ENCODE measurements at regions not wholly inside any gene's neighbourhood (a gene's known extent, or its start where the extent isn't known, plus 50 kb on each side); places are given as distances from the start of the nearest gene placed in this dataset.

DNA sequence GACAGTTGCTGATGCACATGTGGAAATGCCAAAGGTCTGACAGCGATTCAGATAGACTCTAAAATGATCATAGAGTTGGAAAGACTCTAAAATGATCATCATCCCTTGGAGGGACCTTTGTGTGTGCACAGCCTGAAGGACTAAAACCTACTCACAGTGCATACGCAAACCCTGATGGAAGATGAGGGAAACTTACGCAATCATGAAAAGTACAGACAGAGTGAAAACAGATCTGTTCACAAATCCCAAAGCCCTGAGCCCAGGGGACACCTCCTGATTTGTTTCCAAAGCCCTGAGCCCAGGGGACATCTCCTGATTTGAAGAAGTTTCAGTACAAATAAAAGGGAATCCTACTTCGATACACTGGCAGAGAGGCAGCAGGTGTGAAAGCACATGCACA lies 79.3 kb upstream of the PROX1 start:
- DNase-seq, result no peak
- no peaks in the 10 kb centered on the region for H3K79me2 ChIP-seq (ENCODE audit: control insufficient read depth, insufficient read depth, low read length)
- H3K23ac ChIP-seq (ENCODE audit: low read length), result no peak overlapping the region
- H3K56ac ChIP-seq (ENCODE audit: low read length), result no peak overlapping the region
- no peak overlapping the region for H2AK5ac ChIP-seq (ENCODE audit: low read length)
- no peak overlapping the region for H3K9ac ChIP-seq (ENCODE audit: low read length)
- H3K4me2 ChIP-seq (ENCODE audit: low read length), result no peak overlapping the region
- H3K4me1 ChIP-seq (ENCODE audit: control insufficient read depth, low read depth, low read length), result no peaks in the 10 kb centered on the region
- H3K4me3 ChIP-seq (ENCODE audit: low read length), result no peak overlapping the region
- H3K36me3 ChIP-seq (ENCODE audit: control insufficient read depth, insufficient read depth, low read length), result no peaks in the 10 kb centered on the region
- H3K4ac ChIP-seq (ENCODE audit: low read depth, low read length), result no peak overlapping the region
- no peaks in the 10 kb centered on the region for H3K79me1 ChIP-seq (ENCODE audit: low read length)
- no peak overlapping the region for H2BK15ac ChIP-seq (replicated peaks; ENCODE audit: low read depth)
- no peak overlapping the region for H4K5ac ChIP-seq (ENCODE audit: low read length)
- H3K18ac ChIP-seq (ENCODE audit: low read length), result no peak overlapping the region
- no peaks in the 10 kb centered on the region for H3K27me3 ChIP-seq (ENCODE audit: insufficient read depth, low read length, poor library complexity)
- no peak overlapping the region for H2BK120ac ChIP-seq (ENCODE audit: low read depth, low read length)
- no peak overlapping the region for H2BK5ac ChIP-seq (ENCODE audit: low read length)
- no CpG with 5 or more reads among the region's 4 CpGs for WGBS (ENCODE audit: extremely low coverage, insufficient coverage, low lambda C conversion rate)
- no peak overlapping the region for H3K27ac ChIP-seq (ENCODE audit: low read depth, low read length)
- no peak overlapping the region for H4K8ac ChIP-seq (ENCODE audit: low read depth, low read length)

DNA sequence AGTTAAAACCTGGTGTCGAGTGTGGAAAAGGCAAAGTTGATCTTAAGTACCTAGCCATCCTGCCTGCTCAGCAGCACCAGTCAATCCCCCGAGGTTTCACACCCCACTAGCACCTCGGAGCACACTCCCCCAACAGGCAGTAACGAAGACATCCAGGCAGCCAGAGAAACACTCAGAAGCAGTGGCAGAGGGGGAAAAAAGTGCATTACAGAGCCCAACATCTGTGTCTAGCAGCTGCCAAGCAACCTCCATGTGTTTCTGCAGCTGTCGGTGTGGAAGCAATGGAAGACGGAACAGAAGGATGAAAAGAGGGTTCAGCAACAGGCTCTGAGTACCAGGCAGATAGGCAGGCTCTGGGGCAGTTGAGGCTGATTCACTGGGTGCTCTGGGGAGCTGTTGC lies 73.4 kb upstream of the PROX1 start:
- no peak overlapping the region for H4K8ac ChIP-seq (ENCODE audit: low read depth, low read length)
- no peak overlapping the region for H3K23ac ChIP-seq (ENCODE audit: low read length)
- H3K4me2 ChIP-seq (ENCODE audit: low read length), result no peak overlapping the region
- no peak overlapping the region for H2AK5ac ChIP-seq (ENCODE audit: low read length)
- H3K27ac ChIP-seq (ENCODE audit: low read depth, low read length), result no peak overlapping the region
- no CpG with 5 or more reads among the region's 6 CpGs for WGBS (ENCODE audit: extremely low coverage, insufficient coverage, low lambda C conversion rate)
- H3K36me3 ChIP-seq (ENCODE audit: control insufficient read depth, insufficient read depth, low read length), result no peaks in the 10 kb centered on the region
- no peak overlapping the region for H4K5ac ChIP-seq (ENCODE audit: low read length)
- H3K4ac ChIP-seq (ENCODE audit: low read depth, low read length), result no peak overlapping the region
- no peak overlapping the region for H3K4me3 ChIP-seq (ENCODE audit: low read length)
- no peak overlapping the region for H3K9ac ChIP-seq (ENCODE audit: low read length)
- H2BK15ac ChIP-seq (replicated peaks; ENCODE audit: low read depth), result no peak overlapping the region
- no peaks in the 10 kb centered on the region for H3K79me2 ChIP-seq (ENCODE audit: control insufficient read depth, insufficient read depth, low read length)
- no peaks in the 10 kb centered on the region for H3K4me1 ChIP-seq (ENCODE audit: control insufficient read depth, low read depth, low read length)
- peak; percentile 44 for DNase-seq
- H2BK5ac ChIP-seq (ENCODE audit: low read length), result no peak overlapping the region
- H3K27me3 ChIP-seq (ENCODE audit: insufficient read depth, low read length, poor library complexity), result no peaks in the 10 kb centered on the region
- H3K56ac ChIP-seq (ENCODE audit: low read length), result no peak overlapping the region
- no peaks in the 10 kb centered on the region for H3K79me1 ChIP-seq (ENCODE audit: low read length)
- no peak overlapping the region for H2BK120ac ChIP-seq (ENCODE audit: low read depth, low read length)
- no peak overlapping the region for H3K18ac ChIP-seq (ENCODE audit: low read length)

- Histone ChIP-seq H3K9ac (ENCODE audit: low read length) (no peak overlapping the region), H2BK15ac (replicated peaks; ENCODE audit: low read depth) (no peak overlapping the region), H3K36me3 (ENCODE audit: control insufficient read depth, insufficient read depth, low read length) (no peaks in the 10 kb centered on the region), H3K4me3 (ENCODE audit: low read length) (no peak overlapping the region), H3K4ac (ENCODE audit: low read depth, low read length) (no peak overlapping the region), H4K8ac (ENCODE audit: low read depth, low read length) (no peak overlapping the region), H3K56ac (ENCODE audit: low read length) (no peak overlapping the region), H3K23ac (ENCODE audit: low read length) (no peak overlapping the region), H3K27ac (ENCODE audit: low read depth, low read length) (no peak overlapping the region), H3K79me1 (ENCODE audit: low read length) (no peaks in the 10 kb centered on the region), H3K79me2 (ENCODE audit: control insufficient read depth, insufficient read depth, low read length) (no peaks in the 10 kb centered on the region), H3K4me2 (ENCODE audit: low read length) (no peak overlapping the region), H2BK120ac (ENCODE audit: low read depth, low read length) (no peak overlapping the region), H3K18ac (ENCODE audit: low read length) (no peak overlapping the region), H3K4me1 (ENCODE audit: control insufficient read depth, low read depth, low read length) (no peaks in the 10 kb centered on the region), H4K5ac (ENCODE audit: low read length) (no peak overlapping the region), H2AK5ac (ENCODE audit: low read length) (no peak overlapping the region), H3K27me3 (ENCODE audit: insufficient read depth, low read length, poor library complexity) (no peaks in the 10 kb centered on the region), H2BK5ac (ENCODE audit: low read length) (no peak overlapping the region)
- WGBS (ENCODE audit: extremely low coverage, insufficient coverage, low lambda C conversion rate), result no CpG with 5 or more reads among the region's 2 CpGs
- DNase-seq, result no peak
Observed at GRCh38 chr1:213921311-213921710, 66.5 kb upstream of the PROX1 start.

DNA sequence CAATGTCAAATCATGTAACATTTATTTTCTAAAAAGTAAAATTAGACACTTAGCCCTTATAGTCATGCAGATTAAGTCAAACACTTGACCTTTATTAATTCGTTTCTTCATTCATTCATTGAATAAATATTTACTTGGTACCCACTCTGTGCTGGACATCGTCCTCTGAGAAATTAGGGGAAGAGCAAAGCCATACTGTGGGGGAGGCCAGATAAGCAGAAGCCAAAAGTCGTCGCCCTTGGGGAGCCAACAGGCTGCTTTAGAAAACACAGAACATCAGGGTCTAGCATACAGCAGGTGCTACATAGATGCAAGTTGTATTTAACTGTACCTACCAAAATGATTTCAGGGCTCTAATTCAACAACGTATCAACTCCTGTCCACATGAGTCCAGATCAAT lies 66.1 kb upstream of the PROX1 start:
- WGBS (ENCODE audit: extremely low coverage, insufficient coverage, low lambda C conversion rate), result no CpG with 5 or more reads among the region's 5 CpGs
- Histone ChIP-seq H3K4ac (ENCODE audit: low read depth, low read length) (no peak overlapping the region), H3K56ac (ENCODE audit: low read length) (no peak overlapping the region), H2AK5ac (ENCODE audit: low read length) (no peak overlapping the region), H3K18ac (ENCODE audit: low read length) (no peak overlapping the region), H3K79me2 (ENCODE audit: control insufficient read depth, insufficient read depth, low read length) (no peaks in the 10 kb centered on the region), H3K79me1 (ENCODE audit: low read length) (no peaks in the 10 kb centered on the region), H4K5ac (ENCODE audit: low read length) (no peak overlapping the region), H3K27me3 (ENCODE audit: insufficient read depth, low read length, poor library complexity) (no peaks in the 10 kb centered on the region), H3K36me3 (ENCODE audit: control insufficient read depth, insufficient read depth, low read length) (no peaks in the 10 kb centered on the region), H3K27ac (ENCODE audit: low read depth, low read length) (no peak overlapping the region), H3K23ac (ENCODE audit: low read length) (no peak overlapping the region), H3K9ac (ENCODE audit: low read length) (no peak overlapping the region), H3K4me2 (ENCODE audit: low read length) (no peak overlapping the region), H3K4me3 (ENCODE audit: low read length) (no peak overlapping the region), H2BK120ac (ENCODE audit: low read depth, low read length) (no peak overlapping the region), H4K8ac (ENCODE audit: low read depth, low read length) (no peak overlapping the region), H3K4me1 (ENCODE audit: control insufficient read depth, low read depth, low read length) (no peaks in the 10 kb centered on the region), H2BK5ac (ENCODE audit: low read length) (no peak overlapping the region), H2BK15ac (replicated peaks; ENCODE audit: low read depth) (no peak overlapping the region)
- DNase-seq, result no peak

DNA sequence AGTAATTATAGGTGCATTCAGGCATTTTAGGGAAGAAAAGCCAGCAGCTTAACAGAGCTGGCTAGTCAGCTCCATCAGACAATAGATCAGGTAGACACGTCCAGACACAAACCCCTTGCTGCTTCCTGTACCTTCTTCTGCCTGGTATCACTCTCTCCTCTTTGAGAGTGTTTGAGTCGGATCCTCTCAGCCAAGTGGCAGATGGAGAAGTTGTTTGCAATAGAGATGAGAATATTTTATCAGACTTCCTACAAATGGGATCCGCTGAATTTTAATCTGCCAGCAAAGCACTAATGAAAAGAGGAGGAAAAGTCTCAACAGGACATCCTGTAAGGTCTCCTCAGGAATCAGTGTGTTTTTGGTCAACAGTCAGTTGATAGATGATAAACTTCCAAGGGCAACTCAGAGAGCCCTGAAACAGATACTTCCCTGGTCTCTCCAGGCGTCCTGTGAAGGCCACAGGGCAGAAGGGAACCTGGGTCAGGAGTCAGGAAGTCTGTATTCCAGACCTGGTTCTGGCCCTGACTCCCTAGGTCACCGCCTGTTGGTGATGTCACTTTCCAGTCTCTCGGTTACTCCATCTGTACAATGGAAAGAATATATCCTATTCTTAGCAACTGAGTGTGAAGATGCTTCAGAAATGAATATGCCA lies 62.1 kb upstream of the PROX1 start:
- Histone ChIP-seq H3K23ac (ENCODE audit: low read length) (no peak overlapping the region), H4K5ac (ENCODE audit: low read length) (no peak overlapping the region), H3K27me3 (ENCODE audit: insufficient read depth, low read length, poor library complexity) (no peaks in the 10 kb centered on the region), H3K4ac (ENCODE audit: low read depth, low read length) (no peak overlapping the region), H3K4me1 (ENCODE audit: control insufficient read depth, low read depth, low read length) (no peaks in the 10 kb centered on the region), H3K56ac (ENCODE audit: low read length) (no peak overlapping the region), H3K36me3 (ENCODE audit: control insufficient read depth, insufficient read depth, low read length) (no peaks in the 10 kb centered on the region), H3K79me1 (ENCODE audit: low read length) (no peaks in the 10 kb centered on the region), H2BK15ac (replicated peaks; ENCODE audit: low read depth) (no peak overlapping the region), H3K4me2 (ENCODE audit: low read length) (no peak overlapping the region), H2BK5ac (ENCODE audit: low read length) (no peak overlapping the region), H3K9ac (ENCODE audit: low read length) (no peak overlapping the region), H3K18ac (ENCODE audit: low read length) (no peak overlapping the region), H2AK5ac (ENCODE audit: low read length) (no peak overlapping the region), H4K8ac (ENCODE audit: low read depth, low read length) (no peak overlapping the region), H2BK120ac (ENCODE audit: low read depth, low read length) (no peak overlapping the region), H3K4me3 (ENCODE audit: low read length) (no peak overlapping the region), H3K79me2 (ENCODE audit: control insufficient read depth, insufficient read depth, low read length) (no peaks in the 10 kb centered on the region), H3K27ac (ENCODE audit: low read depth, low read length) (no peak overlapping the region)
- no CpG with 5 or more reads among the region's 6 CpGs for WGBS (ENCODE audit: extremely low coverage, insufficient coverage, low lambda C conversion rate)
- no peak for DNase-seq

- H3K56ac ChIP-seq (ENCODE audit: low read length), result peak overlapping the region; percentile 2
- no peak overlapping the region for H3K4me2 ChIP-seq (ENCODE audit: low read length)
- H2AK5ac ChIP-seq (ENCODE audit: low read length), result no peak overlapping the region
- no peaks in the 10 kb centered on the region for H3K79me2 ChIP-seq (ENCODE audit: control insufficient read depth, insufficient read depth, low read length)
- no peak overlapping the region for H4K8ac ChIP-seq (ENCODE audit: low read depth, low read length)
- no peak overlapping the region for H3K27ac ChIP-seq (ENCODE audit: low read depth, low read length)
- WGBS (ENCODE audit: extremely low coverage, insufficient coverage, low lambda C conversion rate), result no CpG with 5 or more reads among the region's 6 CpGs
- H2BK5ac ChIP-seq (ENCODE audit: low read length), result no peak overlapping the region
- no peaks in the 10 kb centered on the region for H3K4me1 ChIP-seq (ENCODE audit: control insufficient read depth, low read depth, low read length)
- no peak overlapping the region for H3K18ac ChIP-seq (ENCODE audit: low read length)
- H3K36me3 ChIP-seq (ENCODE audit: control insufficient read depth, insufficient read depth, low read length), result no peaks in the 10 kb centered on the region
- no peak overlapping the region for H3K9ac ChIP-seq (ENCODE audit: low read length)
- no peak overlapping the region for H3K23ac ChIP-seq (ENCODE audit: low read length)
- H3K4me3 ChIP-seq (ENCODE audit: low read length), result no peak overlapping the region
- H3K79me1 ChIP-seq (ENCODE audit: low read length), result no peaks in the 10 kb centered on the region
- H3K4ac ChIP-seq (ENCODE audit: low read depth, low read length), result no peak overlapping the region
- H2BK120ac ChIP-seq (ENCODE audit: low read depth, low read length), result no peak overlapping the region
- H4K5ac ChIP-seq (ENCODE audit: low read length), result no peak overlapping the region
- no peaks in the 10 kb centered on the region for H3K27me3 ChIP-seq (ENCODE audit: insufficient read depth, low read length, poor library complexity)
- no peak overlapping the region for H2BK15ac ChIP-seq (replicated peaks; ENCODE audit: low read depth)
- DNase-seq, result no peak
Observed at GRCh38 chr1:213927846-213928245, 59.9 kb upstream of the PROX1 start.

All from mesendoderm (in vitro differentiated cells).